HG02798 (cell line): ENCODE measurements at regions not wholly inside any gene's neighbourhood (a gene's known extent, or its start where the extent isn't known, plus 50 kb on each side); places are given as distances from the start of the nearest gene placed in this dataset.
"Not testable (repeated sequence)": the region's sequence is repeated elsewhere in the genome, so short reads cannot be mapped to it uniquely, and the experiment has no call there.

Source experiments
- ATAC-seq: cut with Tn5 transposase; IDR thresholded peaks from one replicate; pipeline ENCODE4 v1.9.1; 2021; ENCODE audit warnings: mild to moderate bottlenecking; ENCODE audit not compliant: unreplicated experiment, poor library complexity

GRCh38 chr21:16438761-16439160 is 709.0 kb downstream of the USP25 start:
- ATAC-seq: no peak

- no peak for ATAC-seq
Measured at GRCh38 chr21:16441789-16442188, 712.0 kb downstream of the USP25 start.

GRCh38 chr21:16454399-16454798 is 724.6 kb downstream of the USP25 start:
- ATAC-seq: no peak

- ATAC-seq: no peak
Measured at GRCh38 chr21:16455526-16455925, 725.7 kb downstream of the USP25 start.

- ATAC-seq: no peak
Measured at GRCh38 chr21:16455978-16456377, 726.2 kb downstream of the USP25 start.

GRCh38 chr21:16457498-16457897 is 727.7 kb downstream of the USP25 start:
- no peak for ATAC-seq

- no peak for ATAC-seq
Measured at GRCh38 chr21:16460936-16461335, 731.2 kb downstream of the USP25 start.

- not testable (repeated sequence) for ATAC-seq
Measured at GRCh38 chr21:16464211-16464889, 734.6 kb downstream of the USP25 start.

- ATAC-seq: no peak
Measured at GRCh38 chr21:16468184-16468583, 738.4 kb downstream of the USP25 start.

GRCh38 chr21:16473988-16474387 is 744.2 kb downstream of the USP25 start:
- ATAC-seq: no peak

GRCh38 chr21:16476056-16476825 is 746.5 kb downstream of the USP25 start:
- ATAC-seq: no peak

- ATAC-seq: no peak
Measured at GRCh38 chr21:16488042-16488441, 758.3 kb downstream of the USP25 start.

GRCh38 chr21:16492356-16492755 is 762.6 kb downstream of the USP25 start:
- no peak for ATAC-seq

- ATAC-seq: no peak
Measured at GRCh38 chr21:16492892-16493291, 763.1 kb downstream of the USP25 start.

- ATAC-seq: no peak
Measured at GRCh38 chr21:16496609-16497008, 766.8 kb downstream of the USP25 start.

GRCh38 chr21:16500271-16500670 is 770.5 kb downstream of the USP25 start:
- ATAC-seq: no peak

- ATAC-seq: no peak
Measured at GRCh38 chr21:16502273-16502672, 772.5 kb downstream of the USP25 start.

- no peak for ATAC-seq
Measured at GRCh38 chr21:16502897-16503296, 773.1 kb downstream of the USP25 start.

- no peak for ATAC-seq
Measured at GRCh38 chr21:16504281-16504680, 774.5 kb downstream of the USP25 start.

- ATAC-seq: no peak
Measured at GRCh38 chr21:16504766-16505165, 775.0 kb downstream of the USP25 start.

GRCh38 chr21:16509476-16509875 is 779.7 kb downstream of the USP25 start:
- no peak for ATAC-seq

GRCh38 chr21:16514316-16514715 is 784.5 kb downstream of the USP25 start:
- no peak for ATAC-seq
